Neural cell (in vitro differentiated cells): ENCODE measurements at regions not wholly inside any gene's neighbourhood (a gene's known extent, or its start where the extent isn't known, plus 50 kb on each side); places are given as distances from the start of the nearest gene placed in this dataset.

ENCODE experiments used
- CTCF ChIP-seq: fragments of 450-650 bp; IDR thresholded peaks from 2 replicates; pipeline ENCODE4 v1.5.1; 2014; ENCODE audit warnings: antibody characterized with exemption, mild to moderate bottlenecking, moderate library complexity; ENCODE audit not compliant: poor library complexity, severe bottlenecking
- EP300 ChIP-seq: fragments of 450-650 bp; conservative IDR thresholded peaks from 2 replicates; pipeline ENCODE4 v1.6.1; 2014; ENCODE audit warnings: antibody characterized with exemption, mild to moderate bottlenecking, moderate library complexity; ENCODE audit not compliant: poor library complexity, severe bottlenecking
- EZH2 ChIP-seq: fragments of 200-600, 300-800 bp; shearing (Covaris generic), sonication (generic); IDR thresholded peaks from 2 replicates; pipeline ENCODE4 v1.6.1; 2014; ENCODE audit warnings: antibody characterized with exemption, low read length, borderline replicate concordance, mild to moderate bottlenecking; ENCODE audit not compliant: insufficient read depth, poor library complexity, severe bottlenecking
- MXI1 ChIP-seq: fragments of 450-650 bp; conservative IDR thresholded peaks from 2 replicates; pipeline ENCODE4 v1.6.1; 2014; ENCODE audit warnings: antibody characterized with exemption, mild to moderate bottlenecking; ENCODE audit not compliant: poor library complexity, severe bottlenecking
- POLR2AphosphoS5 ChIP-seq: IDR thresholded peaks from 2 replicates; pipeline ENCODE4 v1.6.1; 2012
- RAD21 ChIP-seq: fragments of 450-650 bp; conservative IDR thresholded peaks from 2 replicates; pipeline ENCODE4 v1.6.1; 2014; ENCODE audit warnings: antibody characterized with exemption, mild to moderate bottlenecking, moderate library complexity
- REST ChIP-seq: IDR thresholded peaks from 2 replicates; pipeline ENCODE4 v1.6.1; 2012; ENCODE audit warnings: borderline replicate concordance
- SMC3 ChIP-seq: fragments of 450-650 bp; conservative IDR thresholded peaks from 2 replicates; pipeline ENCODE4 v1.6.1; 2014; ENCODE audit warnings: antibody characterized with exemption, mild to moderate bottlenecking, moderate library complexity; ENCODE audit not compliant: poor library complexity

- no peak for TF ChIP-seq CTCF
- TF ChIP-seq SMC3, result no peak
- no peak for TF ChIP-seq MXI1
- peak; percentile 95 for TF ChIP-seq REST
- TF ChIP-seq EZH2, result no peak
- TF ChIP-seq RAD21, result no peak
- TF ChIP-seq POLR2AphosphoS5, result no peak
- peak; percentile 18 for TF ChIP-seq EP300
Measured at GRCh38 chr11:22079133-22079872, 113.6 kb upstream of the ANO5 start.
